SK-N-SH (cell line): ENCODE measurements at regions not wholly inside any gene's neighbourhood (a gene's known extent, or its start where the extent isn't known, plus 50 kb on each side); places are given as distances from the start of the nearest gene placed in this dataset.

ENCODE experiments used
- CHD2 ChIP-seq: fragments of 150-350 bp; IDR thresholded peaks from 2 replicates; pipeline ENCODE4 v1.6.1; 2018; ENCODE audit warnings: low read length; ENCODE audit not compliant: partially characterized antibody
- CTCF ChIP-seq: fragments of 200-600 bp; sonication (generic); IDR thresholded peaks from 2 replicates; pipeline ENCODE4 v1.6.1; 2017; ENCODE audit warnings: antibody characterized with exemption, mild to moderate bottlenecking, moderate library complexity
- FOSL2 ChIP-seq: IDR thresholded peaks from 2 replicates; pipeline ENCODE4 v1.4.0; 2012; ENCODE audit warnings: low read depth, mild to moderate bottlenecking, moderate library complexity, borderline replicate concordance
- GABPA ChIP-seq: IDR thresholded peaks from 2 replicates; pipeline ENCODE4 v1.4.0; 2012; ENCODE audit warnings: low read depth, mild to moderate bottlenecking
- JUND ChIP-seq: IDR thresholded peaks from 2 replicates; pipeline ENCODE4 v1.4.0; 2012
- POLR2AphosphoS5 ChIP-seq: IDR thresholded peaks from 2 replicates; pipeline ENCODE4 v1.6.1; 2012; ENCODE audit warnings: low read depth, low read length
- RAD21 ChIP-seq: IDR thresholded peaks from 2 replicates; pipeline ENCODE4 v1.6.1; 2012; ENCODE audit warnings: mild to moderate bottlenecking, low read length
- REST ChIP-seq: IDR thresholded peaks from 2 replicates; pipeline ENCODE4 v1.6.1; 2012; ENCODE audit warnings: mild to moderate bottlenecking, low read depth, low read length, moderate library complexity
- RFX5 ChIP-seq: IDR thresholded peaks from 2 replicates; pipeline ENCODE4 v1.6.1; 2012; ENCODE audit warnings: mild to moderate bottlenecking, improper control_type of control experiment, low read length
- SIN3A ChIP-seq: IDR thresholded peaks from 2 replicates; pipeline ENCODE4 v1.6.1; 2012; ENCODE audit warnings: low read depth, mild to moderate bottlenecking, low read length, moderate library complexity, borderline replicate concordance

- TF ChIP-seq CTCF (no peak), REST (no peak), POLR2AphosphoS5 (no peak), FOSL2 (no peak), SIN3A (no peak), RFX5 (no peak), JUND (no peak), GABPA (no peak), RAD21 (no peak), CHD2 (no peak)
These were observed 414.3 kb downstream of the AASDHPPT start for GRCh38 chr11:106491751-106492150.
